ENCODE measurements at regions not wholly inside any gene's neighbourhood (a gene's known extent, or its start where the extent isn't known, plus 50 kb on each side); places are given as distances from the start of the nearest gene placed in this dataset.

DNA sequence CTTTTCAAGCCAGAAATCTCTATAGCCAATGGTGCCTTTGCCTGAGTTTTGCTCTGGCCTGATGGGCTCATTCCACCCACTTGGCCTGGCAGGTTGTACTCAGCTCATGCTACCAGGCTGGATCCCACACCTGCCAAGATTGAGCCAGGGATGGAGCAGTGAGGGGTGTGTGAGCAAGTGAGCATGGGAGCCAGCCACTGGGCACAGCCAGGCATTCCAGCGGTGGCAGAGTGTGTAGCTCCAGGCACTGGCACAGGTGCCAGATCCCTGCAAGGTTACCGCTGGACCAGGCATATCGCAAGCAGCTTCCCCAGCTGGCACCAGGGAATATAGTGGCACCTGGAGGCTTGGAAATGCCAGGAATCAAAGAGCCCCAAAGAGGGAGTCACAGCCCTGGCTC lies 2395.6 kb upstream of the C9orf72 start:
- POLR2A ChIA-PET (ENCODE audit: low non-redundant PET), result no interaction called here
- CTCF ChIA-PET, result no interaction called here
- H3K27ac ChIP-seq, result no peak overlapping the region
- TF ChIP-seq, protein P1, sequence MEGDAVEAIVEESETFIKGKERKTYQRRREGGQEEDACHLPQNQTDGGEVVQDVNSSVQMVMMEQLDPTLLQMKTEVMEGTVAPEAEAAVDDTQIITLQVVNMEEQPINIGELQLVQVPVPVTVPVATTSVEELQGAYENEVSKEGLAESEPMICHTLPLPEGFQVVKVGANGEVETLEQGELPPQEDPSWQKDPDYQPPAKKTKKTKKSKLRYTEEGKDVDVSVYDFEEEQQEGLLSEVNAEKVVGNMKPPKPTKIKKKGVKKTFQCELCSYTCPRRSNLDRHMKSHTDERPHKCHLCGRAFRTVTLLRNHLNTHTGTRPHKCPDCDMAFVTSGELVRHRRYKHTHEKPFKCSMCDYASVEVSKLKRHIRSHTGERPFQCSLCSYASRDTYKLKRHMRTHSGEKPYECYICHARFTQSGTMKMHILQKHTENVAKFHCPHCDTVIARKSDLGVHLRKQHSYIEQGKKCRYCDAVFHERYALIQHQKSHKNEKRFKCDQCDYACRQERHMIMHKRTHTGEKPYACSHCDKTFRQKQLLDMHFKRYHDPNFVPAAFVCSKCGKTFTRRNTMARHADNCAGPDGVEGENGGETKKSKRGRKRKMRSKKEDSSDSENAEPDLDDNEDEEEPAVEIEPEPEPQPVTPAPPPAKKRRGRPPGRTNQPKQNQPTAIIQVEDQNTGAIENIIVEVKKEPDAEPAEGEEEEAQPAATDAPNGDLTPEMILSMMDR (conservative IDR thresholded peaks at IDR 0.05; ENCODE audit: low read depth), result no peak
- DNase-seq (ENCODE audit: low spot score), result no peak

DNA sequence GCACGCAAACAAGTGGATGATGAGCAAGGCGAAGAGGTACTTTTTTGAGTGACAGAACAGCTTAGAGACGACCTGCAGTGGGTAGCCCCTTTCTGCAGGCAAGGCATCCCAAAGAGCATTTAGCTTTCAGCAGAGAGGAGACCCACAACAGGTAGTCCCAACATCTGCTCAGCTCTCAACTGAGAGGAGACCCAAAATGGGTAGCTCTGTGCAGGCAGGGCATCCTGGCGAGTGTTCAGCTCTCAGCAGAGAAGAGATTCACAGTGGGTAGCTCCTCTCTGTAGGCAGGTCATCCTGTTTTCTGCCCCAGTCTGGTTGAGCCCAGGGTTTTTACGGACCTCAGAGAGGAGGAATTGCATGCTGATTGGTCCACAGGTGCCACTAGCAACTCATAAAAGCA lies 2396.1 kb upstream of the C9orf72 start:
- TF ChIP-seq, protein P1 (conservative IDR thresholded peaks at IDR 0.05; ENCODE audit: low read depth), result no peak
- no peak overlapping the region for H3K27ac ChIP-seq
- CTCF ChIA-PET, result no interaction called here
- POLR2A ChIA-PET (ENCODE audit: low non-redundant PET), result no interaction called here
- no peak for DNase-seq (ENCODE audit: low spot score)

DNA sequence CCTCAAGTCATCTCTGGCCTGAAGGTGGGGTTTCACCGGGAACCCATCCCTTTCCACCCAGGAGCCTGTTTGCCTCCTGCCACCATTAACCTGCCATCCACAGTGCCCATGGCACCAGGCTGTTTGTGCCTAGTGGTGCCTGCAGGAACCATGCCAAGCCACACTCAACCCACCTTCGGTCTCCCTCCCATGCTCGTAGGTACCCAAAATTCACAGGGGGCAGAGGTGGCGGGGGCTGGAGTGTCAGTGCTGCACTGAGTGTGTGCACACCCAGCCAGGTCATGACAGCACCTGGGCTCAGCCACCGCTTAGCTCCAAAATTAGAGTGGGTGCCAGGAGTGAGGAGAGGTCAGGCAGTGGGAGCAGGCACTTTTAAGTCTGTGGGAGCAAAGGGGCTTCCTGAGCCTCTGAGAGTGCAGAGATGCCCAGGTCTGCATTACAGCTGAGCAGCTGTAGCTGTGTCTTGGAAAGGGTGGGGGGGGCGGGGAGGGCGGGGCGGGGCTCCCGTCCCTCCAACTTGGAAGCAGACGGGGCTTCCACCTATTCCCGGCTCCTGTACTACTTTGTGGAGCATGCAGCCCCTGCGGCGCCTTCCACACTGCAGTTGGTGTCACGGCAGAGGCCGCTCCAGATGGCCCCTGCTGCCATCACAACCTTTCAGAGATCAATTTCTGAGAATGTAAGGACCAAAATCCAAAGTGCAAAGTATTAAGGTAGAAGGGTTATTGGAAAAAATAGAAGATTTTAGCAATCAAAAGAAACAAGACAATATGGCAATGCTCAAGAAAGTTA lies 2396.8 kb upstream of the C9orf72 start:
- TF ChIP-seq, protein P1 (conservative IDR thresholded peaks at IDR 0.05; ENCODE audit: low read depth), result no peak
- ChIA-PET CTCF (no interaction called here), POLR2A (ENCODE audit: low non-redundant PET) (no interaction called here)
- H3K27ac ChIP-seq, result no peak overlapping the region
- no peak for DNase-seq (ENCODE audit: low spot score)

DNA sequence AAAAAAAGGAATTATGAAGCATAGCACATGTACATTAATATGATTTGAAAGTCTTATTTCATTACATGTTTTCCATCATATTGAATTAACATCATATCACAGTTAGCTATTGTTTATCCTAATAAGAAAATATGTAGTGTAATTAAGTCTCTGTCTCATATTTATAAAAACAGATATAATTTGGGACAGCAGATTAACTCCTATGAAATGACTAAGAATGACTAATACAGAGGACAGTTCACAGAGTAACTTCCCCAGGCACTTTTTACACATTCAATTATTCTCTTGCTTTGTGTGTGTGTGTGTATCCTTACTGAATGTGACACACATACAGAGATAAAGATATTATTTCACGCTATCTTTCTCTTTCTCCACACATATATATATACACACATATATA lies 2400.9 kb upstream of the C9orf72 start:
- H3K27ac ChIP-seq, result no peak overlapping the region
- DNase-seq (ENCODE audit: low spot score), result no peak
- ChIA-PET POLR2A (ENCODE audit: low non-redundant PET) (no interaction called here), CTCF (interaction anchor here (0.7 kb wide), 1 partner anchor 1614 kb away, joined by 4 read pairs; no protein-coding TSS in a partner anchor)
- TF ChIP-seq, protein P1 (conservative IDR thresholded peaks at IDR 0.05; ENCODE audit: low read depth), result no peak

DNA sequence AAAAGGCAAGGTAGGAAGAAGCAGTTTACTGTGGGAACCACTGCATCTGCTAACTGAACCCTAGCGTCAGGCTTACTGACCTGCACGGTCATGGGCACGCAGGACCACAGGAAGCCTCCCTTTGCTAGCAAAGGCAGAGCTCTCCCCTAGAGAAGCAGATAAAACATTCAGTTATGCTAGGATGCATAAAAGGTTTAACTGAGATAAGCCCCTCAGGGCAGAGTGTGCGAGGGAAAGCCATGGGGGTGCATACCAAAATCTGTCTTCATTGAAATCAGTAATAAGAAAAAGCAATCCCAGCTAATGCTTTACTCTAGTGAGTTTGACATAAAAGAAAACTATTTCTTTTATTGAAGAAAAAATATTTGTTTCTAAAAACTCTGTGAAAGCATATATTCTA lies 2403.7 kb upstream of the C9orf72 start:
- ChIA-PET POLR2A (ENCODE audit: low non-redundant PET) (no interaction called here), CTCF (no interaction called here)
- no peak for DNase-seq (ENCODE audit: low spot score)
- TF ChIP-seq, protein P1 (conservative IDR thresholded peaks at IDR 0.05; ENCODE audit: low read depth), result no peak
- no peak overlapping the region for H3K27ac ChIP-seq

DNA sequence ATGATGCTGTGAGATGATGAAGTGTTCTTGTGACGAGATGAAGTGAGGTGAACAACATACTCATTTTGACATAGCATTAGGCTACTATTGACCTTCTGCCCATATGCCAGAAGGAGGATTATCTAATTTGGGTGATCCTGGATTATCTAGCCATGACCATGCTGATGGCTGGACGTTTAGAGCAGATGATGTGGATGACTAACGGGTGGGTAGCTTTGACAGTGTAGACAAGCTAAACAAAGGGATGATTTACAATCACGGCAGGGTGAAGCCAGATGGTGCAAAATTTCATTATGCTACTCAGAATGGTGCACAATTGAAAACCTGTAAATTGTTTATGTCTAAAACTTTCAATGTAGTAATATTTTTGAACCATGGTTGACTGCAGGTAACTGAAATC lies 2403.4 kb upstream of the ACO1 start:
- TF ChIP-seq, protein P1 (conservative IDR thresholded peaks at IDR 0.05; ENCODE audit: low read depth), result no peak

More for the DNA sequence above, 2403.4 kb upstream of the ACO1 start:
- ChIA-PET POLR2A (ENCODE audit: low non-redundant PET) (no interaction called here), CTCF (interaction anchor here (0.6 kb wide), 1 partner anchor 203 kb away, joined by 3 read pairs; no protein-coding TSS in a partner anchor)
- H3K27ac ChIP-seq, result no peak overlapping the region
- DNase-seq (ENCODE audit: low spot score), result no peak

Measured in RWPE1 (cell line).